ENCODE measurements at regions not wholly inside any gene's neighbourhood (a gene's known extent, or its start where the extent isn't known, plus 50 kb on each side); places are given as distances from the start of the nearest gene placed in this dataset.

- no peaks in the 10 kb centered on the region for H3K9me3 ChIP-seq (ENCODE audit: control extremely low read depth in 1 of 3, control insufficient read depth in 2 of 3, insufficient read depth in 1 of 3, low read length in 2 of 3)
- H3K79me2 ChIP-seq (ENCODE audit: control insufficient read depth, insufficient read depth, low read length): no peaks in the 10 kb centered on the region
- no peaks in the 10 kb centered on the region for H3K4me1 ChIP-seq (ENCODE audit: control insufficient read depth in 2 of 2, insufficient read depth in 2 of 2, low read length in 2 of 2)
- no peaks in the 10 kb centered on the region for H4K20me1 ChIP-seq (ENCODE audit: control insufficient read depth, insufficient read depth, low read length, poor library complexity, severe bottlenecking)
- Mint-ChIP-seq H3K27me3 (no peaks in the 10 kb centered on the region), H3K9me3 (ENCODE audit: insufficient read depth) (no peaks in the 10 kb centered on the region), H3K27ac (no peak overlapping the region), H3K4me3 (no peak overlapping the region), H3K4me1 (no peaks in the 10 kb centered on the region)
- H3K4me3 ChIP-seq (ENCODE audit: control extremely low read depth in 1 of 5, extremely low read depth in 1 of 5, insufficient read depth in 1 of 5, low read depth in 2 of 5, low read length in 4 of 5): no peak overlapping the region
- H2AFZ ChIP-seq (ENCODE audit: insufficient read depth, low read depth, low read length, poor library complexity, severe bottlenecking): no peak overlapping the region
- 100% methylated on average over 2 of the region's 4 CpGs for WGBS (ENCODE audit: insufficient coverage)
- H3K4me2 ChIP-seq (replicated peaks; ENCODE audit: low read depth, low read length, poor library complexity, severe bottlenecking): no peak overlapping the region
- no peaks in the 10 kb centered on the region for H3K36me3 ChIP-seq (replicated peaks in 1 of 2; ENCODE audit: control extremely low read depth in 1 of 2, control insufficient read depth in 1 of 2, extremely low read depth in 1 of 2, insufficient read depth in 2 of 2, low read length in 1 of 2)
- intact Hi-C loops (cut with micrococcal nuclease): no loop called here
- H3K27me3 ChIP-seq (replicated peaks in 1 of 4; ENCODE audit: control extremely low read depth in 1 of 4, control insufficient read depth in 3 of 4, insufficient read depth in 4 of 4, low read length in 3 of 4): no peaks in the 10 kb centered on the region
- POLR2A ChIA-PET: no interaction called here
- no peak overlapping the region for H3K27ac ChIP-seq (ENCODE audit: low read length in 2 of 2)
- DNase-seq: no peak
- TF ChIP-seq, protein P1, sequence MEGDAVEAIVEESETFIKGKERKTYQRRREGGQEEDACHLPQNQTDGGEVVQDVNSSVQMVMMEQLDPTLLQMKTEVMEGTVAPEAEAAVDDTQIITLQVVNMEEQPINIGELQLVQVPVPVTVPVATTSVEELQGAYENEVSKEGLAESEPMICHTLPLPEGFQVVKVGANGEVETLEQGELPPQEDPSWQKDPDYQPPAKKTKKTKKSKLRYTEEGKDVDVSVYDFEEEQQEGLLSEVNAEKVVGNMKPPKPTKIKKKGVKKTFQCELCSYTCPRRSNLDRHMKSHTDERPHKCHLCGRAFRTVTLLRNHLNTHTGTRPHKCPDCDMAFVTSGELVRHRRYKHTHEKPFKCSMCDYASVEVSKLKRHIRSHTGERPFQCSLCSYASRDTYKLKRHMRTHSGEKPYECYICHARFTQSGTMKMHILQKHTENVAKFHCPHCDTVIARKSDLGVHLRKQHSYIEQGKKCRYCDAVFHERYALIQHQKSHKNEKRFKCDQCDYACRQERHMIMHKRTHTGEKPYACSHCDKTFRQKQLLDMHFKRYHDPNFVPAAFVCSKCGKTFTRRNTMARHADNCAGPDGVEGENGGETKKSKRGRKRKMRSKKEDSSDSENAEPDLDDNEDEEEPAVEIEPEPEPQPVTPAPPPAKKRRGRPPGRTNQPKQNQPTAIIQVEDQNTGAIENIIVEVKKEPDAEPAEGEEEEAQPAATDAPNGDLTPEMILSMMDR (IDR thresholded peaks at IDR 0.05): no peak
- no peak for TF ChIP-seq EZH2 (IDR thresholded peaks at IDR 0.05; ENCODE audit: borderline replicate concordance, insufficient read depth, low read depth, low read length, poor library complexity, severe bottlenecking)
- CTCF ChIA-PET: no interaction called here
- ATAC-seq (ENCODE audit: low read depth): no peak
- H3K9ac ChIP-seq (ENCODE audit: low read length): no peak overlapping the region
Measured at GRCh38 chr1:105368446-105368845, 1618.7 kb downstream of the AMY1C start.

DNA sequence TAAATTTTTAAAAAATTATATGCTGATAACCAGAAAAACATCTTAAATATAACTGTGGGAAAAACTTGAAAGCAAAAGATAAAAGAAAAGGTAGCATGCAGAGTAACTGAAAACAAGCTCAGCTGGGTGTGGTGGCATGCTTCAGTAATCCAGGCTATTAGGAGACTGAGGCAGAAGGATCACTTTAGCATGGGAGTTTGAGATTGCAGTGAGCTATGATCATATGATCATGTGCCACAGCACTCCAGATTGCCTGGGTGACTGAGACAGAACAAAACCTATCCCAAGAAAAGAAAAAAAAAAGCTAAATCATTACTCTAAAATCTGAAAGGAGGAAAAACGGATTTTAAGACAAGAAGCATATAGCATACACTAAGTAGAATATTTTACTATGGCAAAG is 1624.0 kb downstream of the AMY1C start:
- POLR2A ChIA-PET: no interaction called here
- H3K4me1 Mint-ChIP-seq: no peaks in the 10 kb centered on the region
- H3K27ac Mint-ChIP-seq: no peak overlapping the region
- Histone ChIP-seq H3K79me2 (ENCODE audit: control insufficient read depth, insufficient read depth, low read length) (no peaks in the 10 kb centered on the region), H4K20me1 (ENCODE audit: control insufficient read depth, insufficient read depth, low read length, poor library complexity, severe bottlenecking) (no peaks in the 10 kb centered on the region), H3K9me3 (ENCODE audit: control extremely low read depth in 1 of 3, control insufficient read depth in 2 of 3, insufficient read depth in 1 of 3, low read length in 2 of 3) (no peaks in the 10 kb centered on the region), H3K9ac (ENCODE audit: low read length) (no peak overlapping the region), H3K4me2 (replicated peaks; ENCODE audit: low read depth, low read length, poor library complexity, severe bottlenecking) (no peak overlapping the region), H3K4me3 (ENCODE audit: control extremely low read depth in 1 of 5, extremely low read depth in 1 of 5, insufficient read depth in 1 of 5, low read depth in 2 of 5, low read length in 4 of 5) (no peak overlapping the region), H3K4me1 (ENCODE audit: control insufficient read depth in 2 of 2, insufficient read depth in 2 of 2, low read length in 2 of 2) (no peaks in the 10 kb centered on the region), H3K27me3 (replicated peaks in 1 of 4; ENCODE audit: control extremely low read depth in 1 of 4, control insufficient read depth in 3 of 4, insufficient read depth in 4 of 4, low read length in 3 of 4) (no peaks in the 10 kb centered on the region), H2AFZ (ENCODE audit: insufficient read depth, low read depth, low read length, poor library complexity, severe bottlenecking) (no peak overlapping the region), H3K36me3 (replicated peaks in 1 of 2; ENCODE audit: control extremely low read depth in 1 of 2, control insufficient read depth in 1 of 2, extremely low read depth in 1 of 2, insufficient read depth in 2 of 2, low read length in 1 of 2) (no peaks in the 10 kb centered on the region), H3K27ac (ENCODE audit: low read length in 2 of 2) (no peak overlapping the region)
- no peak for ATAC-seq (ENCODE audit: low read depth)
- no CpG with 5 or more reads among the region's 1 CpG for WGBS (ENCODE audit: insufficient coverage)
- no peak overlapping the region for H3K4me3 Mint-ChIP-seq
- no peaks in the 10 kb centered on the region for H3K9me3 Mint-ChIP-seq (ENCODE audit: insufficient read depth)
- intact Hi-C loops (cut with micrococcal nuclease): no loop called here
- CTCF ChIA-PET: no interaction called here
- no peaks in the 10 kb centered on the region for H3K27me3 Mint-ChIP-seq
- TF ChIP-seq EZH2 (IDR thresholded peaks at IDR 0.05; ENCODE audit: borderline replicate concordance, insufficient read depth, low read depth, low read length, poor library complexity, severe bottlenecking): no peak
- TF ChIP-seq, protein P1 (IDR thresholded peaks at IDR 0.05): no peak
- DNase-seq: no peak
